ENCODE measurements at regions not wholly inside any gene's neighbourhood (a gene's known extent, or its start where the extent isn't known, plus 50 kb on each side); places are given as distances from the start of the nearest gene placed in this dataset.
"Not testable (repeated sequence)": the region's sequence is repeated elsewhere in the genome, so short reads cannot be mapped to it uniquely, and the experiment has no call there.

DNA sequence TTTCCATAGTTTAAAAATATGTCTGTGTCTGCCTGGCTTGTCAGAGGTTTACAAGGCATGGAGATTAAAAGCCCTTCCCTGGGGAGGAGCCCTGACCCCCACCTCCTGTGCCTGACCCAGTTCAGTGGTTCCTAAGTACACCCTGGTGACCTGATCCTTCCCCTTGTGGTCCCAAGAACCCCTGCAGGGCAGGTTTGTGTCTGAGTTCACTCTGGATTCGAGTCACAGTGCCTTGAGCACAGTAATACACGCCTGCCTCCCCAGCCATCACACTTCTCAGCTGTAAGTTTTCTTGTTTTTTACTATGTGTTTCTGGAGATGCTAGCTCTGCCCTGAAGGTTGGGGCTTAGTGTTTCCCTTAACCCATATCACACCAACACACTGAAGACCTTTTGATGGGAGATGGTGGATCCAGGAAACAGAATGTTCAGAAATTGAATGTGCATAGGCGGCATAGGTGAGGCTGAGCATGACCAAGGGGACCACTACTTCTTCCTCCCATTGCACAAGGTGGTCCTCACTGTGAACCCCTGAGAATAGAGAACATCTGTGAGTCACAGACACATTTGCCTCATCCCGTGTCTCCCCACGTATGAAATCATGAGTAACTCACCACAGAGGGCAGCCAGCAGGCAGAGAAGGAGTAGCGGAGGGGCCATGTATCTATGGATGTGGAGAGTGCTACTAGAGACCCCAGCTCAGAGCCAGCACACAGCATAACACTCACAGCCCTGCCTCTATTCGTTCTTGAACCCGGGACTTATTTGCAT lies 962.9 kb downstream of the TMEM121 start:
- DNase-seq (ENCODE audit: low read depth in 1 of 2, low spot score in 1 of 2): no peak

DNA sequence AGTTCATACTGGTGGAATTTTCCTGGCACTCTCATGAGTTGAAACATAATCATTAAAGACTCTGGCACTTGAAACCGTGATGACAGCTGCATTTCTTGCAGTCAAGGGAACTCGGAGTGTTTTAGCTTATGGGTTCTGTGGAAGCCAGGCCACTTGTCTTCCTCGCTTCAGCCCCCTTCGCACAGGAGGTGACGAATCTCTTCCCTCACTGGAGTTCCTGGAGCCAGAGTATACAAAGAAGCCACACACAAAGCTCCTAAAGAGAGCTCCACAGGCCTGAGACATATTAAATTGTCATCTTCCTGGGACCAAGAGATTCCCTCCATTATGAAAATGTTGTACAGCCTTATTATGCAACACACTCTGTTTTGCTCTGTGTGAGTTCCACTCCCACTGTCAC lies 964.1 kb downstream of the TMEM121 start:
- DNase-seq (ENCODE audit: low read depth in 1 of 2, low spot score in 1 of 2): no peak

DNA sequence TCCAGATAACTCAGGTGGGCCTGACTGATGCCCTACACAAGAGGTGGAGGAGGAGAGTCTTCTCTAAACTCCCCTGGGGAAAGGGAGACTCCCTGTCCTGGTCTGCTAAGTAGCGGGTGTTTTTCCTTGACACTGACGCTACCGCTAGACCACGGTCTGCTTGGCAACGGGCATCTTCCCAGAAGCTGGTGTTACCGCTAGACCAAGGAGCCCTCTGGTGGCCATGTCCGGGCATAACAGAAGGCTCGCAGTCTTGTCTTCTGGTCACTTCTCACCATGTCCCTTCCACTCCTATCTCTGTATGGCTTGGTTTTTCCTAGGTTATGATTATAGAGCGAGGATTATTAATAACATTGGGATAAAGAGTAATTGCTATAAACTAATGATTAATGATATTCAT lies 965.5 kb downstream of the TMEM121 start:
- no peak for DNase-seq (ENCODE audit: low read depth in 1 of 2, low spot score in 1 of 2)

DNA sequence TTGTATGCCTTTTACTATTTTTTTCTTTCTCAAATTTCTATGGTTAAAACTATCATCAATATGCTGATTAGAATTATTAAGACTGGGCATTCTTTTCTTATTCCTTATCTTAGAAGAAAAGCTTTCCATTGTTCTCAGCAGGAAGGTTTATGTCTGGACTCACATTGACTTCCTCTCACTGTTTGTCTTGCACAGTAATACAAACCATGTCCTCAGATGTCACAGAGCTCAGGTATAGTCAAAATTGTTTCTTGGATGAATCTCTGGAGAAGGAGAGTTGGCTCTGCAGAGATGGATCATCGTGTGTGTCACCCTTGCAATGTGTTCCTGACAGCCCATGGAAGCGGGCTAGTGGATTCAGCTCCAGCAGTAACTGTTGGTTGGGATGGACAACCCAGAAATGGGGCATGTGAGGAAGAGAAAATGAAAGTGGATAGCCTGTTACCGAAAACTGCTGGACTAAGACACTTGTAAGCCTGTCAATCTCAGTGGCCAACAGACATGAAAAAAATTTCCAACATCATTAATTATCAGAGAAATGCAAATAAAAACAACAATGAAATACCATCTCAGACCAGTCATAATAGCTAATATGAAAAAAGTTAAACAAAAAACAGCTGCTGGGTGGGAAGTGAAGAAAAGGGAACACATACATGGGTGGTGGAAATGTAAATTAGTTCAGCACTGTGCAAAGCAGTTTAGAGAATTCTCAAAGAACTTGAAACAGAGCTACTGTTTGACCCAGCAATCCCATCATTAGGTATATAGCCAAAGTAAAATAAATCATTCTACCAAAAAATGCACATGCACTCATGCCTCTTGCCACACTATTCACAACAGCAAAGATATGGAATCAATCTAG lies 967.8 kb downstream of the TMEM121 start:
- DNase-seq (ENCODE audit: low read depth in 1 of 2, low spot score in 1 of 2): no peak

DNA sequence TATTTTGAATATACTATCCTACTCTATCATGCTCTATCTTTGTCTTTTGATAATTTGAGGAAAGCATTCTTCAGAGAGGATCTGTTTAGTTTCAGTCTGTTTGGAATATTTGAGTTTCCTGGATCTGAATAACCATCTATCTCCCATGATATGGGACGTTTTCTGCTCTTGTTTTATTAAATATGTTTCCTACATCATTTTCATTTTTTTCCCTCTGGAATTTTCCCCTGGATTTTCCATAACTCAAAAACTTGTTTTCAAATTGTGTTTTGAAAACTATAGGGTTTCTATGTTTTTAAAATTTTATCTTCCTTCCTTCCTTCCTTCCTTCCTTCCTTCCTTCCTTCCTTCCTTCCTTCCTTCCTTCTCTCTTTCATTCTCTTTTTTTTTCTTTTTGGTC lies 974.2 kb downstream of the TMEM121 start:
- DNase-seq (ENCODE audit: low read depth in 1 of 2, low spot score in 1 of 2): no peak

GRCh38 chr14:106501898-106502297 lies 975.5 kb downstream of the TMEM121 start:
- no peak for DNase-seq (ENCODE audit: low read depth in 1 of 2, low spot score in 1 of 2)

GRCh38 chr14:106505366-106505765 lies 979.0 kb downstream of the TMEM121 start:
- DNase-seq (ENCODE audit: low read depth in 1 of 2, low spot score in 1 of 2): no peak

DNA sequence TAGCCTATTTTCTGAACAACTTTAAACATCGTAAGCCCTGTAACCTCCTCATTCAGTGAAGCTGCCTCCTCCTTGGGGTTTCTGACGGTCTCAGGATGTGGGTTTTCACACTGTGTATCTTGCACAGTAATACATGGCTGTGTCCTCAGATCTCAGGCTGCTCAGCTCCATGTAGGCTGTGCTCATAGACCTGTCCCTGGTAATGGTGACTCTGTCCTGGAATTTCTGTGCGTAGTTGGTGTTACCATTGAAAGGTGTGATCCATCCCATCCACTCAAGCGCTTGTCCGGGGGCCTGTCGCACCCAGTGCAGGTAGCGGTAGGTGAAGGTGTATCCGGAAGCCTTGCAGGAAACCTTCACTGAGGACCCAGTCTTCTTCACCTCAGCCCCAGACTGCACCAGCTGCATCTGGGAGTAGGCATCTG lies 980.5 kb downstream of the TMEM121 start:
- DNase-seq (ENCODE audit: low read depth in 1 of 2, low spot score in 1 of 2): peak in 1 of 2 donors; percentile 39

GRCh38 chr14:106507354-106507753 lies 981.0 kb downstream of the TMEM121 start:
- no peak for DNase-seq (ENCODE audit: low read depth in 1 of 2, low spot score in 1 of 2)

- DNase-seq (ENCODE audit: low read depth in 1 of 2, low spot score in 1 of 2): no peak
Measured at GRCh38 chr14:106508216-106508615, 981.8 kb downstream of the TMEM121 start.

GRCh38 chr14:106509176-106509575 lies 982.8 kb downstream of the TMEM121 start:
- no peak for DNase-seq (ENCODE audit: low read depth in 1 of 2, low spot score in 1 of 2)

- DNase-seq (ENCODE audit: low read depth in 1 of 2, low spot score in 1 of 2): no peak
Measured at GRCh38 chr14:106509807-106510206, 983.4 kb downstream of the TMEM121 start.

- no peak for DNase-seq (ENCODE audit: low read depth in 1 of 2, low spot score in 1 of 2)
Measured at GRCh38 chr14:106511006-106511799, 984.8 kb downstream of the TMEM121 start.

- DNase-seq (ENCODE audit: low read depth in 1 of 2, low spot score in 1 of 2): no peak
Measured at GRCh38 chr14:106511800-106512198, 985.4 kb downstream of the TMEM121 start.

DNA sequence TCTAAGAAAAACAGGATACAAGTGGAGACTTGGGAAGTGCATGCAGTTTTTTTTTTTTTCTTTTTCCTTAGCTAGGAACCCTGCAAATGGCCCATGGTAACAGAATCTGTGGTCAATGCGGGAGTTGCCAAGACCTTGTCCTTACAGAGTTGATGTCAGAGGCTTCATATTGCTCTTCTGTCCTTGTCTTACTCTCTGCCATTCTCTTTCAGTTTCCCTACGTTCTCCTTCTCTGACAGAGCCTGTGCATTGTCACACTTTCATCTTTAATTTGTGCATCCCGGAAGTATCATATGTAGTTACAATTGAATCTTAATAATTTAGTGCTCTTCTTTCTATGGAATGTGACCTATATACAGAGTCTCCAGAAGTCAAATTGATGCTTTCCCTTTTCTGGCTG lies 986.9 kb downstream of the TMEM121 start:
- no peak for DNase-seq (ENCODE audit: low read depth in 1 of 2, low spot score in 1 of 2)

GRCh38 chr14:106518054-106518943 lies 991.9 kb downstream of the TMEM121 start:
- DNase-seq (ENCODE audit: low read depth in 1 of 2, low spot score in 1 of 2): peak; percentile 74 to 78

DNA sequence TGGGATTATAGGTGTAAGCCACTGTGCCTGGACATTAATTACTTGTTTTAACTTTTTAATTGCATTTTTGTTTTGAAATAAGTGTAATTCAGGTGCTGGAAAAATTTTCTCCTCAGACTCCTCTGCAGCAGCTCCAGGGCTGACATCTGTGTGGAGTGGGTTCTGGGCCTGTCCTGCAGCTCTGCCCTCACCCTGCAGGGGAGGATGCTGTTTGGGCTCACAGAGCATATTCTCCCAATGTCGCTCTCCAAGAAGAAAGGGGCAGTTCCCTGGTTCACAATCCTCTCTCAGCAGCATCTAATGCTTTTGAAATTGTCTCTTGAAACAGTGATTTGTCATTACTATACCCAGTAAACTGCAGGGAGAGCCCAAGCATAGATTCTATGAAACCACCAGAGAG lies 995.7 kb downstream of the TMEM121 start:
- DNase-seq (ENCODE audit: low read depth in 1 of 2, low spot score in 1 of 2): not testable (repeated sequence)

GRCh38 chr14:106522990-106523389 lies 996.6 kb downstream of the TMEM121 start:
- DNase-seq (ENCODE audit: low read depth in 1 of 2, low spot score in 1 of 2): no peak

DNA sequence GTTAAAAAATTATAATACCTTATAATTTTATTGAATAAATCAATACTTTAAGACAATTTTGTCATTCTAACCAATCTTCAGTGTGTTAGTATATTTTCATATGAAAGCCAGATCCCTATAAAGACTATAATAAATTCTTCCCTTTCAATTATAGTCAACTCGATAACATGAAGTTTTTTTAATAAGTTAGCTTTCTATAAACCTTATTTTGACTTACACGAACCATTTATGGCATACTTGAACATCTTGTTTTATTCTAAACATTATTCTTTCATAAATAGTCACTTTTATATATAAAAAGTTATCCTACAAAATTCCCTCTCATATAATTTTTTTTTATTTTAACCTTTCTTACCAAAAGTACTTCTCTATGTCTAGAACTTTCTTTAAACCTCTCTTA lies 1002.3 kb downstream of the TMEM121 start:
- no peak for DNase-seq (ENCODE audit: low read depth in 1 of 2, low spot score in 1 of 2)

DNA sequence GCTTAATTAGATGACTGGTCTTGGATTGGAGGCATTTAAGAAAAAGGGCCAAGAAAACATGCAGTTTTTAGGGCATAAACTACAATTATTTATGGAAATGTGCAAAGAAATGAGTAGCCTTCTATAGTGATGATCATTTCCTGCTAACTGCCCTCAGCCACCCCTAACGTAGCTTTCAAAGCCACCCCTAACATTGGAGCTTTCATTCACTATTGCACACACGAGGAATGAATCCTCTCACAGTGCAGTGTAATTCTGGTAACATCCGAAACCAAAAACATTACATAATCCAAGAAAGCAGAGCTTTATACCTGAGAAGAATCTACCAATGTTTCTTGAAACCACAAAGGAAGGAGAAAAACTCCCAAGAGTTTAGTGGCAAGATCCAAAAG lies 1003.6 kb downstream of the TMEM121 start:
- DNase-seq (ENCODE audit: low read depth in 1 of 2, low spot score in 1 of 2): no peak
